ENCODE measurements at regions not wholly inside any gene's neighbourhood (a gene's known extent, or its start where the extent isn't known, plus 50 kb on each side); places are given as distances from the start of the nearest gene placed in this dataset.

DNA sequence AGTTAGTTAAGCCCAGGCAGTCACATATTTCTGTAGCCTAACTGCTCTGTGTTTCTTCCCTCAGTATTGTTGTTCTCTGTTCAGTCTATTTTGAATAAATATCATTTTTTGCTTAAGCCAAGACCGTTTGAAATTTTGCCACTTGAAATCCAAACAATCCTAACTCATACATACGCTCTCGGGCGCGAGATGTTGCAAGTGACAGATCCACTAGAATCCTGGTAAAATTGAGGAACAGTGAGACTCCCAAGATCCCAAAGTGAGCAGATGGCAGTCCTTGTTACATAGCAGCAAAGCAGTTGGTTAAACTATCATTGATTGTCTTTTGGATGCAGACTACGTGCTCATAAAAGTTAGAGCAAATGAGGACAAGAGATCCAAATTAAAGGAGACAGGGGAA is 625.4 kb downstream of the TBL1XR1 start:
- Histone ChIP-seq H3K4me3 (ENCODE audit: low read depth, low read length, poor library complexity, severe bottlenecking) (no peak overlapping the region), H3K27me3 (replicated peaks; ENCODE audit: insufficient read depth, low read depth, low read length, poor library complexity) (no peaks in the 10 kb centered on the region), H3K4me1 (ENCODE audit: insufficient read depth, low read length, poor library complexity, severe bottlenecking) (no peaks in the 10 kb centered on the region), H3K27ac (ENCODE audit: low read depth, low read length, poor library complexity, severe bottlenecking) (no peak overlapping the region), H3K36me3 (ENCODE audit: insufficient read depth, low read length, poor library complexity, severe bottlenecking) (no peaks in the 10 kb centered on the region), H3K9me3 (ENCODE audit: low read depth, low read length, poor library complexity, severe bottlenecking) (no peaks in the 10 kb centered on the region)
- intact Hi-C loops (cut with micrococcal nuclease; ENCODE audit: unreplicated experiment): no loop called here
- CTCF ChIA-PET: no interaction called here
- BruUV-seq (replicated peaks): no TSS peak
- no peak for DNase-seq (ENCODE audit: low spot score)
- POLR2A ChIA-PET (ENCODE audit: low non-redundant PET): no interaction called here
- TF ChIP-seq, protein P1, sequence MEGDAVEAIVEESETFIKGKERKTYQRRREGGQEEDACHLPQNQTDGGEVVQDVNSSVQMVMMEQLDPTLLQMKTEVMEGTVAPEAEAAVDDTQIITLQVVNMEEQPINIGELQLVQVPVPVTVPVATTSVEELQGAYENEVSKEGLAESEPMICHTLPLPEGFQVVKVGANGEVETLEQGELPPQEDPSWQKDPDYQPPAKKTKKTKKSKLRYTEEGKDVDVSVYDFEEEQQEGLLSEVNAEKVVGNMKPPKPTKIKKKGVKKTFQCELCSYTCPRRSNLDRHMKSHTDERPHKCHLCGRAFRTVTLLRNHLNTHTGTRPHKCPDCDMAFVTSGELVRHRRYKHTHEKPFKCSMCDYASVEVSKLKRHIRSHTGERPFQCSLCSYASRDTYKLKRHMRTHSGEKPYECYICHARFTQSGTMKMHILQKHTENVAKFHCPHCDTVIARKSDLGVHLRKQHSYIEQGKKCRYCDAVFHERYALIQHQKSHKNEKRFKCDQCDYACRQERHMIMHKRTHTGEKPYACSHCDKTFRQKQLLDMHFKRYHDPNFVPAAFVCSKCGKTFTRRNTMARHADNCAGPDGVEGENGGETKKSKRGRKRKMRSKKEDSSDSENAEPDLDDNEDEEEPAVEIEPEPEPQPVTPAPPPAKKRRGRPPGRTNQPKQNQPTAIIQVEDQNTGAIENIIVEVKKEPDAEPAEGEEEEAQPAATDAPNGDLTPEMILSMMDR (conservative IDR thresholded peaks at IDR 0.05; ENCODE audit: low read depth, low read length): no peak
- no peak for TF ChIP-seq EZH2 (IDR thresholded peaks at IDR 0.05; ENCODE audit: borderline replicate concordance, low read depth, low read length, poor library complexity, severe bottlenecking)

DNA sequence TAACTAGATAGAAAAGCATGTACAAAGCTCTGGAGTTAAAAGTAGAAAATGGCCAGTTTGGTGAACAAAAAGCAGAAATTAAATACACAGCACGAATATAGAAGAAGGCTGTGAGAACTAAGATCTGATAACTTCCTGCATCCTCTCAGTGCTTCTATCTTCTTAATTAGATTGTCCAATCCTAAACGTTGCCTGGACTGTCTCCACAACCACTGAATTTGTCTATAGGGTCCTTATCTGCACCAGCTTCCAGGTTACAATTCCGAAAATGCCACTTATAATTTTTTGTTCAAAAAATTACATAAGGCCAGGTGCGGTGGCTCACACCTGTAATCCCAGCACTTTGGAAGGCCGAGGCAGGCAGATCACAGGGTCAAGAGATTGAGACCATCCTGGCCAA is 626.3 kb downstream of the TBL1XR1 start:
- no peak overlapping the region for H3K4me3 ChIP-seq (ENCODE audit: low read depth, low read length, poor library complexity, severe bottlenecking)
- DNase-seq (ENCODE audit: low spot score): no peak
- H3K36me3 ChIP-seq (ENCODE audit: insufficient read depth, low read length, poor library complexity, severe bottlenecking): no peaks in the 10 kb centered on the region
- CTCF ChIA-PET: no interaction called here
- no peaks in the 10 kb centered on the region for H3K9me3 ChIP-seq (ENCODE audit: low read depth, low read length, poor library complexity, severe bottlenecking)
- H3K4me1 ChIP-seq (ENCODE audit: insufficient read depth, low read length, poor library complexity, severe bottlenecking): no peaks in the 10 kb centered on the region
- H3K27ac ChIP-seq (ENCODE audit: low read depth, low read length, poor library complexity, severe bottlenecking): no peak overlapping the region
- POLR2A ChIA-PET (ENCODE audit: low non-redundant PET): no interaction called here
- intact Hi-C loops (cut with micrococcal nuclease; ENCODE audit: unreplicated experiment): no loop called here
- TF ChIP-seq EZH2 (IDR thresholded peaks at IDR 0.05; ENCODE audit: borderline replicate concordance, low read depth, low read length, poor library complexity, severe bottlenecking): no peak
- TF ChIP-seq, protein P1 (conservative IDR thresholded peaks at IDR 0.05; ENCODE audit: low read depth, low read length): no peak
- no peaks in the 10 kb centered on the region for H3K27me3 ChIP-seq (replicated peaks; ENCODE audit: insufficient read depth, low read depth, low read length, poor library complexity)
- no TSS peak for BruUV-seq (replicated peaks)

DNA sequence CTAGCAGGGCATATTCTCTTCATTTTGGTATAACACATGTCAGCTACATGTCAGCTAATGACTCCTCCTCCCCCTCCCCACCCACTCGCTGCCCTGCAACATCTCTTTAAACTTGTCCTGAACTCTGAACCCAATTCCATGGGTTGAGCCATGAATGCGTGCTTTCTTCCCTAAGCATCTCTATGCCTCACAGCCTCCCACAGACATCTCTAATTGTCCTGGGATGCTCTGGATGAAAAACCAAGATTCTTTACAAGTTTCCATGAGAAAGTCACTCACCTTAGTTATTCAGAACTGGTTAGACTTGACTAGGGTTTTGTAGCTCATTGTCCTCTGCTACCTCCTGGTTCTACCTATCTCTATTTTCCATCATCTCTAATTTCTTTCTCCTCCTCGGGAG is 629.1 kb downstream of the TBL1XR1 start:
- POLR2A ChIA-PET (ENCODE audit: low non-redundant PET): no interaction called here

More for the DNA sequence above, 629.1 kb downstream of the TBL1XR1 start:
- Histone ChIP-seq H3K36me3 (ENCODE audit: insufficient read depth, low read length, poor library complexity, severe bottlenecking) (no peaks in the 10 kb centered on the region), H3K27ac (ENCODE audit: low read depth, low read length, poor library complexity, severe bottlenecking) (no peak overlapping the region), H3K4me1 (ENCODE audit: insufficient read depth, low read length, poor library complexity, severe bottlenecking) (no peaks in the 10 kb centered on the region), H3K4me3 (ENCODE audit: low read depth, low read length, poor library complexity, severe bottlenecking) (no peak overlapping the region), H3K9me3 (ENCODE audit: low read depth, low read length, poor library complexity, severe bottlenecking) (no peaks in the 10 kb centered on the region), H3K27me3 (replicated peaks; ENCODE audit: insufficient read depth, low read depth, low read length, poor library complexity) (no peaks in the 10 kb centered on the region)
- intact Hi-C loops (cut with micrococcal nuclease; ENCODE audit: unreplicated experiment): no loop called here
- TF ChIP-seq, protein P1 (conservative IDR thresholded peaks at IDR 0.05; ENCODE audit: low read depth, low read length): no peak
- TF ChIP-seq EZH2 (IDR thresholded peaks at IDR 0.05; ENCODE audit: borderline replicate concordance, low read depth, low read length, poor library complexity, severe bottlenecking): no peak
- CTCF ChIA-PET: no interaction called here
- no peak for DNase-seq (ENCODE audit: low spot score)
- BruUV-seq (replicated peaks): no TSS peak
